Activated T-cell treated with anti-CD3 and anti-CD28 coated beads for 4 hours (primary cell): ENCODE measurements at regions not wholly inside any gene's neighbourhood (a gene's known extent, or its start where the extent isn't known, plus 50 kb on each side); places are given as distances from the start of the nearest gene placed in this dataset.

Source experiments
- DNase-seq: peaks from one replicate; pipeline ENCODE4 v3.0.0-alpha.2; 2020

GRCh38 chr2:39540414-39540813 lies 103.3 kb upstream of the MAP4K3 start:
- DNase-seq: no peak

GRCh38 chr2:39541011-39541930 lies 104.2 kb upstream of the MAP4K3 start:
- no peak for DNase-seq

DNA sequence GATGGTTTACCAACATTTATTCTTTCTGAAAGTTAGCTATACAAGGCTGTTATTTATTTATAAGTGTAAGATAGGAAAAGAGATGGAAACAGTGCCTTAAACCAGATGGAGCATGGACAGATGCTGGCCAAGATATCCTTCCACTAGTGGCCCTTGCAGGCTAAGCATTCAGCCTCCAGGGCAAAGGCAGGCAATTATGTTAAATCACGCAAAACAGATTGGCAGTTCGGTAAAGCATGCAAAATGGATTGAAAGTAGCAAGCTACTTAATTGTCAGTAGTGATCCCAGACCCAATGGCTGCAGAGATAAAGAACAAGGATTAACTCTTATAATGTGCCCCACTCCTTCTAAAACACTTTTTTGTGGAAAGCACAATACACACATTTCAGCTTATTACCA lies 105.4 kb upstream of the MAP4K3 start:
- no peak for DNase-seq

DNA sequence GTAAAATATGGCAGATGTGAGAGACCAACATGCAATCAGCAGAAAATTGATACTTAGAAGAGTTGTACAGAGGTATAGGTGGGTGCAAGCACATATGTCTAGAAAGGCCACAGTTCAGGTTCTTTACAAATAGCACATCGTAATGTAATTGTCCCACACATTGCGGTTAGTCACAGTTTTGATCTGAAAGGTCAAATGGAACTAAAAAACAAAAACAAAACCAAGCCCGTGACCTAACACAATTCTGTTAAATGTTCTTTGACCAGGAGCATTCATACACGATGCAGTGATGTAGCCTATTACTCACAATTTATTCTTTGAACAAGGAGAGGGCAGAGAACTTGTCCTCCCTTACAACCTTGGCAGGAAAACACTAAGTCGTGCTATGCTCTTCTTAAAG lies 108.9 kb upstream of the MAP4K3 start:
- DNase-seq: no peak

DNA sequence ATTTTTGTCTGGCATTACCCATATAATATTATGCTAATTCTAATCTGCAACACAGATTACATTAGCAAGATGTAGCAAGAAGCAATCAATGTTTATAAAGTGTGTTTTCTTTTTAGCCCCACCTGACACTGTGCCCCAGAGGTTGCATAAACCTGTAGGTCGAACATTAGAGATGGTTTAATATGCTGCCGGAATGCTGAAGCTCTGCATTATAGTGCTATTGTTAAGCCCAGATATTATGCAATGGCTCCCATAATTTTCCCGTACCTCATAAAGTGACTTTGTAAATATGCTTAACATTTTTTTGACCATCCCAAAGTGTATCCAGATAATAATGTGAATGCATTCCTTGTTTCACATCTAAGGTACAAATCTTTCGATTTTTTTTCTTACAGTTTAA lies 109.3 kb upstream of the MAP4K3 start:
- no peak for DNase-seq

GRCh38 chr2:39546937-39547336 lies 109.9 kb upstream of the MAP4K3 start:
- no peak for DNase-seq

GRCh38 chr2:39547811-39548719 lies 111.0 kb upstream of the MAP4K3 start:
- no peak for DNase-seq

- no peak for DNase-seq
These were observed 111.9 kb upstream of the MAP4K3 start for GRCh38 chr2:39549000-39549399.

DNA sequence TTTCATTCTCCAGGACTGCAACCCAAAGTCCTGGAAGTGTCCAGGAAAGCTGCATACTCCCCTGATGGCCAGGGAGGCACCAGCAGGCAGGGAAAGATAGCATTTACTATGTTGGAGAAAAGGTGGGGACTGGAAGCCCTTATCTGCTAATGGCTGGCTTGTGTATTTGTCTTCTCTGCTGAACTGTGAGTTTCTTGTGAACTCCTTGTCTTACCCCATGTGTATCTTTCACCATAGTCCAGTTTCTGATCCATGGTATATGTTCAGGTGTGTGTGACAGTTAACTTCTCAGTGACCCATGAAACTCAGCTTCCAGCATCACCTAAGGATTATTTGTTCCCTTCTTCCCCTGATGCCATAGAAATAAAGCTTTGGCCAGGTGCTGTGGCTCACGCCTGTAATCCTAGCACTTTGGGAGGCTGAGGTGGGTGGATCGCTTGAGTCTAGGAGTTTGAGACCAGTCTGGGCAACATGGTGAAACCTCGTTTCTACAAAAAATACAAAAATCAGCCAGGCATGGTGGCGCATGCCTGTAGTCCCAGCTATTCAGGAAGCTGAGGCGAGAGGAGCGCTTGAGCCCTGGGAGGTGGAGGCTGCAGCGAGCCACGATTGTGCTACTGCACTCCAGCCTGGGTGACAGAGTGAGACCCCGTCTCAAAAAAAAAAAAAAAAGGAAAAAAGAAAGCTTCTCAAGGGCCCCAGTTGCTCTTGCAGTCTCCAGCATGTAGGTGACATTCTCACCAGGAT lies 112.8 kb upstream of the MAP4K3 start:
- no peak for DNase-seq

GRCh38 chr2:39550701-39551285 lies 113.7 kb upstream of the MAP4K3 start:
- DNase-seq: no peak

GRCh38 chr2:39558906-39559305 lies 106.8 kb upstream of the TMEM178A start:
- no peak for DNase-seq

DNA sequence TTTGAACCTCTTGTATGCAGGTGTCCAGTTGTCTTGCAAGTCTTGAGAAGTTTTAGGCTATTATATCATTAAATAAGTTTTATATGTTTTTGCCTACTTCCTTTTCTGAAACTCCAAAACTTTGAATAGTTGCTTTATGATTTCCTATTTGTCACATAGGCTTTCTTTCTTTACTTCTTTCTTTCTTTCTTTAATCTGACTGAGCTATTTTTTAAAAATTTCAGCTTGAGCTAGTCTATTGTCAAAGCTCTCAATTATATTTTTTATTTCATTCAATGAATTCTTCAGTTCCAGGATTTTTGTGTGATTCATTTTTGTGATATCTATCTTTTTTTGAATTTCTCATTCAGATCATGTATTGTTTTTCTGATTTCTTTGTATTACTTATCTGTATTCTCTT lies 102.1 kb upstream of the TMEM178A start:
- DNase-seq: no peak

GRCh38 chr2:39567507-39567906 lies 98.2 kb upstream of the TMEM178A start:
- no peak for DNase-seq

DNA sequence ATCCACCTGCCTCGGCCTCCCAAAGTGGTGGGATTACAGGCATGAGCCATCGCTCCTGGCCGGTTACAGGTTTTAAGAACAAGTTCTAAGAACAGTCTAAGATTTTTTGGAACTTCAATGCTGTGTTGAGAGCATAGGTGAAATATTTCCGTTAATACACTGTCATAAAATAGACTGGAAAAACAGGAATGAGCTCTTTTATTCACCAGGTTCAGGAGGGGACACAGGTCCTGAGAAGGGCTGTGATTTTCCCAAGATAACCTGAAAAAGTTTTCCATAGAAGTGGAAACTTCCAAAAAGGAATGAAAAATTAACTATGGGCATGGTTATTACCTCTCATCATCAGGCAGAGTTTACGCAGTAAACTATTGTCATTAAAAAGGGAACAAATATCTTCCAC lies 97.6 kb upstream of the TMEM178A start:
- DNase-seq: no peak

GRCh38 chr2:39568561-39569006 lies 97.1 kb upstream of the TMEM178A start:
- no peak for DNase-seq

- no peak for DNase-seq
These were observed 95.6 kb upstream of the TMEM178A start for GRCh38 chr2:39570130-39570555.

GRCh38 chr2:39570614-39571013 lies 95.1 kb upstream of the TMEM178A start:
- DNase-seq: no peak

DNA sequence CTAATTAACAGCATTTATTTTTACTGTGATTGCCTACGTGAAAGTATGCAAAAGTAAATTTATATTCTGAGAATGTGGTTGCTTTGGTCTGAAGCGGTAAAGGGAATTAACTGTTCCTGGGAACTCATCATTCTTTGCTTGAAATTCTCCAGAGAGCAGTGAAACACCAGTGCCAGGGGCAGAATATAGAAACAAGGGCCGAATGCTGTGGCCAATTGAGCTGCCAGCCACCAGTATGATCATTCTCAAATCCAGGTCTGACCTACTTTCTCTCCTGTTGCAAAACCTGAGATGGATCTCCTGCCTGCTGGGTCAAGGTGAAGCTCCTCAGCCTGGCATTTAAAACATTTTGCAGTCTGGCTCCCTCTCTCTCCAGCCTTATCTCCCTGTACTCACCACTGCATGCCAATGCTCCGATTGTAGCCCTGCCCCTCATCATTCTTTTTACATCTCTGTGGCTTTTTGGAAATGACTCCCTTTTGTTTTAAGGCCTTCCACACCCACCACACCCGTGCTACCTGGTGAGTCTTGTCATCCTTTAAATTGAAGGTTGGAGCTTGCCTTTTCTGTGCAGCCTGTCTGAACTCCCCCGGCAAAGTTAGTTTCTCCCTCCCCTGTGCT lies 94.5 kb upstream of the TMEM178A start:
- no peak for DNase-seq

GRCh38 chr2:39573276-39573675 lies 92.4 kb upstream of the TMEM178A start:
- no peak for DNase-seq

- no peak for DNase-seq
These were observed 83.9 kb upstream of the TMEM178A start for GRCh38 chr2:39581866-39582265.

- DNase-seq: no peak
These were observed 82.5 kb upstream of the TMEM178A start for GRCh38 chr2:39583213-39583612.

GRCh38 chr2:39583781-39584180 lies 81.9 kb upstream of the TMEM178A start:
- DNase-seq: no peak
